OCI-LY3 (cell line): ENCODE measurements at regions not wholly inside any gene's neighbourhood (a gene's known extent, or its start where the extent isn't known, plus 50 kb on each side); places are given as distances from the start of the nearest gene placed in this dataset.

Source experiments
- H2AFZ ChIP-seq: fragments of 200-600, 300-600 bp; shearing (Covaris generic); 2 replicates; pipeline ENCODE4 v1.6.0; 2014; ENCODE audit warnings: antibody characterized with exemption, low read depth, low read length
- H3K27ac ChIP-seq: fragments of 200-600, 300-600 bp; sonication (generic); 2 replicates; pipeline ENCODE4 v1.5.1; 2014; ENCODE audit warnings: mild to moderate bottlenecking, low read length, moderate library complexity, mixed read lengths
- H3K27me3 ChIP-seq: fragments of 200-600, 300-600 bp; sonication (generic); 2 replicates; pipeline ENCODE4 v1.6.1; 2014; ENCODE audit warnings: low read depth, low read length, mixed read lengths
- H3K36me3 ChIP-seq: fragments of 200-600, 300-600 bp; sonication (generic); replicated peaks from 2 replicates; pipeline ENCODE3; 2014; ENCODE audit warnings: low read depth, low read length, mixed read lengths
- H3K4me1 ChIP-seq: fragments of 300-600, 200-600 bp; sonication (generic); 2 replicates; pipeline ENCODE4 v1.6.1; 2014; ENCODE audit warnings: low read length, mixed read lengths
- H3K4me2 ChIP-seq: fragments of 200-600, 300-600 bp; sonication (generic); 2 replicates; pipeline ENCODE4 v1.6.1; 2014; ENCODE audit warnings: low read length, mixed read lengths
- H3K4me3 ChIP-seq: fragments of 300-600, 200-600 bp; sonication (generic); 2 replicates; pipeline ENCODE4 v1.5.1; 2014; ENCODE audit warnings: antibody characterized with exemption, mild to moderate bottlenecking, low read length, moderate library complexity
- H3K79me2 ChIP-seq: fragments of 300-600, 200-600 bp; shearing (Covaris generic); 2 replicates; pipeline ENCODE4 v1.6.1; 2014; ENCODE audit warnings: mild to moderate bottlenecking, low read length, mixed read lengths
- H3K9ac ChIP-seq: fragments of 300-600, 200-600 bp; shearing (Covaris generic); 2 replicates; pipeline ENCODE4 v1.6.0; 2014; ENCODE audit warnings: mild to moderate bottlenecking, low read length, moderate library complexity
- H3K9me3 ChIP-seq: fragments of 200-600, 300-600 bp; shearing (Covaris generic); 2 replicates; pipeline ENCODE4 v1.6.1; 2014; ENCODE audit warnings: low read length, mixed read lengths; ENCODE audit not compliant: insufficient read depth
- H4K20me1 ChIP-seq: fragments of 200-600, 300-600 bp; sonication (generic); 2 replicates; pipeline ENCODE4 v1.6.1; 2016; ENCODE audit warnings: low read length, mixed read lengths; ENCODE audit not compliant: insufficient read depth
- CTCF ChIP-seq: fragments of 200-600, 300-600 bp; sonication (generic); IDR thresholded peaks from 2 replicates; pipeline ENCODE4 v1.5.1; 2014; ENCODE audit warnings: antibody characterized with exemption, low read length, low read depth
- EZH2phosphoT487 ChIP-seq: fragments of 200-600 bp; shearing (Covaris generic); IDR thresholded peaks from 2 replicates; pipeline ENCODE4 v1.6.1; 2018; ENCODE audit warnings: antibody characterized with exemption, mixed run types, low read depth

DNA sequence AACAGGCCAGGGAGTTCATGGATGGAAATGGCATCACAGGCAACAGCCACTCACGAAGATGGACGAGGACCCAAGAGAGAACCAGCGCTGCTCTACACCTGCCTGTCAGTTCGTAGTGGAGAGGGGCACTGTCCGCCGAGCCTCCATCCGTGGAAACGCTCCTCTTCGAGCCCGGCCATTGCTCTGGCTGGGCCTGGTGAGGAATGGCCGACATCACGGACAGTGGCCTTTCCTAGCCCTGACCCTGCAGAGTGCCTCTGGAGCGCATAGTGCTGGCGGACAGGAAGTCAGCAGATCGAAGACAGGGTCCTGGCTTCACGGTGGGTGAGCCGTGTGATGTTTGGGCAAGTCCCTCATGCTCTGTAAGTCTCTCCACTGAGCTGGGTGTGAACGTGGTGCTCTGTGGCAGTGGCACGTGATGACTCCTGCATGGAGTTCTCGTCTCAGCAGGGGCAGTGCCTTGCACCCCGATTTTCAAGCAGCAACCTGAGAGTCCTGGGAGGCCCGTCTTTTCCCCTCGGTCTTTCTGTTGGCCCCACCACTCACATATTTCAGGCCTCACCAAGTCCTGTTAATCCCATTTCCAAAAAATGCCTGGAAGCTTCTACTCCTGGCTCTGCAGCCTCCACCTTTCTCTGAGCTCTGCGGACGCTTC, 214.4 kb downstream of the ERMARD start:
- H3K27me3 ChIP-seq = no peaks in the 10 kb centered on the region

DNA sequence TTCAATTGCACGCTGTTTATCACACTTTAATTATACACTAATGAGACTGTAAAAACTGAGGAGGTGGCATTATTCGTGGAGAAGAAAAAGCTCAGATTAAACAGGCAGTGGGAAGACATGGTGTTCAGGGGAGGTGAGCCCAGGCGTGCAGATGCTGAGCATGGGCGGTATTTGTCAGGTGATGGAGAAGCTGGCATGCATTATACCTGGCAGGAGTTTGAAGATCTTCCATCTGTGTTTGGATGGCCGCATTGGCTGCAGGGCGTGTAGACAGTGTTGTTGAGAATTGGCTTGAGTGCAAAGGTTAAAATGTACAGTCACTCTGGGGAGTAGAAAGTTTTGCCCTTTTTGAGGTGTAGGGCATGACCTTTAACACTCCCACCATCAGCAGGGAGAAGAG, 213.8 kb downstream of the ERMARD start:
- Histone ChIP-seq H3K27ac (no peak overlapping the region), H3K9ac (no peak overlapping the region), H2AFZ (no peak overlapping the region), H3K27me3 (no peaks in the 10 kb centered on the region), H3K9me3 (no peaks in the 10 kb centered on the region), H3K4me2 (no peak overlapping the region), H3K4me3 (no peak overlapping the region), H3K36me3 (no peaks in the 10 kb centered on the region), H3K4me1 (no peaks in the 10 kb centered on the region), H3K79me2 (no peaks in the 10 kb centered on the region), H4K20me1 (no peaks in the 10 kb centered on the region)
- no peak for TF ChIP-seq EZH2phosphoT487
- no peak for TF ChIP-seq CTCF

More for the DNA sequence above, 214.4 kb downstream of the ERMARD start:
- no peaks in the 10 kb centered on the region for H3K4me1 ChIP-seq
- H4K20me1 ChIP-seq = no peaks in the 10 kb centered on the region
- H2AFZ ChIP-seq = no peak overlapping the region
- no peaks in the 10 kb centered on the region for H3K79me2 ChIP-seq
- no peaks in the 10 kb centered on the region for H3K9me3 ChIP-seq
- TF ChIP-seq CTCF (no peak), EZH2phosphoT487 (no peak)
- no peak overlapping the region for H3K9ac ChIP-seq
- no peak overlapping the region for H3K27ac ChIP-seq
- no peak overlapping the region for H3K4me3 ChIP-seq
- no peak overlapping the region for H3K4me2 ChIP-seq
- no peaks in the 10 kb centered on the region for H3K36me3 ChIP-seq

- H3K4me2 ChIP-seq = no peak overlapping the region
Observed at GRCh38 chr6:169964486-169965180, 213.2 kb downstream of the ERMARD start.

More at GRCh38 chr6:169964486-169965180, 213.2 kb downstream of the ERMARD start:
- Histone ChIP-seq H4K20me1 (no peaks in the 10 kb centered on the region), H3K9me3 (no peaks in the 10 kb centered on the region), H3K27me3 (no peaks in the 10 kb centered on the region), H3K9ac (no peak overlapping the region), H3K27ac (no peak overlapping the region), H3K36me3 (no peaks in the 10 kb centered on the region), H3K4me3 (no peak overlapping the region), H3K79me2 (no peaks in the 10 kb centered on the region), H2AFZ (no peak overlapping the region), H3K4me1 (no peaks in the 10 kb centered on the region)
- no peak for TF ChIP-seq CTCF
- no peak for TF ChIP-seq EZH2phosphoT487
